GM19395 (cell line): ENCODE measurements at regions not wholly inside any gene's neighbourhood (a gene's known extent, or its start where the extent isn't known, plus 50 kb on each side); places are given as distances from the start of the nearest gene placed in this dataset.
"Not testable (repeated sequence)": the region's sequence is repeated elsewhere in the genome, so short reads cannot be mapped to it uniquely, and the experiment has no call there.

Source experiments
- ATAC-seq: cut with Tn5 transposase; IDR thresholded peaks from one replicate; pipeline ENCODE4 v1.9.1; 2021; ENCODE audit warnings: mild to moderate bottlenecking, moderate library complexity; ENCODE audit not compliant: unreplicated experiment

DNA sequence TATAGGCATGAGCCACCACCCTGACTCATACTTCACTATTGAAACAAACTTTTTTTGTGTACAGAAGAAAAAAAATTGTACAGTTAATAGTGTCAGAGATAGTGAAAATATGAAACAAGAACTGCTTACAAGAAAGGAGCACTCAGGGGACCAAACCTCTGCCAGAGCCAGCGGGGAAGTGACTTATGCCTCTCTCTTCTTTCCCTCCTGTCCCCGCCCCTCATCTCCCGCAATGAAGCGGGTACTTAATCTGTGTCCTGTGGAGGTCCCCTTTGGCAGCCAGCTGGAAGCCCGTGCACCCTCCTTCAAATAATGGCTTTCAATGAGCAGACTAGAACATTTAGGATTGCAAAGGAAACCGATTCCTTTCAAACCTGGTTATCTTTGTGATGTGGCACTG lies 51.5 kb downstream of the PPIAL4A start:
- not testable (repeated sequence) for ATAC-seq

DNA sequence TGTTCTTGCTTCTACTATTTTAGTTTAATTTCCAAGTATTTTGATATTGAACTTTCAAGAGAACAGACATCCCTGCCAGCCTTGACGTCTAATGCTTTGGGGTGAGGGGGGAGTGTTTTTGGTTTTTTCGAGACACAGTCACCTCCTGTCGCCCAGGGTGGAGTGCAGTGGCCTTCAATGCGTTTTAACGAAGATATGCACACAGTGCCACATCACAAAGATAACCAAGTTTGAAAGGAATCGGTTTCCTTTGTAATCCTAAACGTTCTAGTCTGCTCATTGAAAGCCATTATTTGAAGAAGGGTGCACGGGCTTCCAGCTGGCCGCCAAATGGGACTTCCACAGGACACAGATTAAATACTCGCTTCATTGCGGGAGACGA lies 52.3 kb downstream of the PPIAL4A start:
- peak; percentile 4 for ATAC-seq

DNA sequence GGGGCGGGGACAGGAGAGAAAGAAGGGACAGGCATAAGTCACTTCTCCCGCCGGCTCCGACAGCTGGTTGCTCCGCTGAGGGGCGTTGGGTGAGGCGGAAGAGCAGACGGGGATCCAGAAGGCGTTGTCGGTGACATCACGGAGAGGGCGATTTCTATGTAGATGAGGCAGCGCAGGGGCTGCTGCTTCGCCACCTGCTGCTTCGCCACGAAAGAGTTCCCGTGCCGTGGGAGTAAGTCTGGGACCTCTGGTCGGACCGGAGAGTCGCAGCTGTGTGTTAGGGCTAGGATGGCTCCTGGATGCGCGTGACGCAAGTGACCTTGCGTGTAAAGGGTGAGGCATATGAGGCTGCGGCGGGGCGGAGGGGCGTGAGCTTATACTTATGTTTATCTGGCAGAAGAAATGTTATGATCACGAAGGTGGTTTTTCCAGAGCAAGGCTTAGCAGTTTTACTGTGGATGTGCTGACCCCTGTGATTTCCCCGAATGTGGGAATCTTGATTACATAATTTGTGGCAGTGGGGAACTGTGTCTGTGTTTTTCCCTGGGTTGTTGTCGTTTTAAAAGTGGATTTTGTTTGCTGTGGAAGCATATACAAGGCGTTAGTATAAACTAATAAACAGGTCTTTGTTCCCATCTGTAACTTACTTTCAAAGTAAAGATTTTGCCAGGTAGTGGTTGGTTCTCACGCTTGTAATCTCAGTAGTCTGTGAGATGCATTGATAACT lies 52.8 kb downstream of the PPIAL4A start:
- ATAC-seq, result peak; percentile 83

DNA sequence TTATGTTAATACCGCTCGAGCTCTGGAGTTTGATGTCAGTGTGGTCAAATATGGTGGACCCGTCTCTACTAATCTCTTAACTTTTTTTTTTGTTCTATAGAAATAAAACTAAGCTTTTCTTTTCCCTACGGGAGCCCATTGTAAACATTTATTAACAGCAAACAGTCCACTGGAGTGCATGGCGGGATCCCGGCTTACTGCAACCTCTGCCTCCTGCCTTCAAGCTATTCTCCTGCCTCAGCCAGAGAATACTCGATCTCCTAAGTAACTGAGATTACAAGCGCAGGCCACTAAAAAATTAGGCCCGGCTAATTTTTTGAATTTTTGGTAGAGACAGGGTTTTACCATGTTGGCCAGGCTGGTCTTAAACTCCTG lies 53.4 kb downstream of the PPIAL4A start:
- not testable (repeated sequence) for ATAC-seq

DNA sequence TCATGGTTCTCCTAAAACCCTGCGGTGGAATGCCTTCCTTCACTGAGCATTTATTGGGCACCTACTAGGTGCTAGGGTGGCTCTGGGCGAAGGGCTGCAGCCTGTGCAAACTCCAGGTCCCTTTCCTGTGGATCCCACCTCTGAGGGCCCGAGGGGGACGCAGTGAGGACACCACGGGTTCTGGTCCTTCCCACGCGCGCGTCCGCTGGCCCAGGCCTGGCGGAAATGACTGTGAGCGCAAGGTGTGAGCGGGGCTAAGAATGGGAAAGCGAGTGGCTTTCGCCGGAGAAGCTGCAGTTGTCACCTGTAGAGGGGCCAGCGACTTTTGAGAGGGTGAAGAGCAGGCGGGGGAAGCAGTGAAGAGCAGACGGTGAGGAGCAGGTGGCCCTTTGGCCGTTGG lies 55.1 kb downstream of the PPIAL4A start:
- ATAC-seq, result not testable (repeated sequence)

DNA sequence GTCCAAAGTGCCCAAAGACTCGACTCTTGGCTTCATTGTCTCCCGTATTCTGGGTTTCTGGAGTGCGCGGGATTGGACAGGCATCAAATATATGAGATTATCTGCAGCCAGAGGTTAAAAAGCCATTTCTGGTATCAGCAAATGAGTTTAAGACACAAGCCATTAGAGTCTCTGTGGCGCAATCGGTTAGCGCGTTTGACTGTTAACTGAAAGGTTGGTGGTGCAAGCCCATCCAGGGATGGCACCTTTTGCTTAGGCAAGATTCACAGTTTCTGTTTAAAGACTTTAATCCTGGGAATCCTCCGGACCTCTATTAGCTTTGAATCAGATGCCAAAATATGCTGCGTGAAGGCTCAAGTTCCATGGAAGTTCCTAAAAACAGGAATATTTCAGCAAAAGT lies 55.6 kb downstream of the PPIAL4A start:
- ATAC-seq, result not testable (repeated sequence)

DNA sequence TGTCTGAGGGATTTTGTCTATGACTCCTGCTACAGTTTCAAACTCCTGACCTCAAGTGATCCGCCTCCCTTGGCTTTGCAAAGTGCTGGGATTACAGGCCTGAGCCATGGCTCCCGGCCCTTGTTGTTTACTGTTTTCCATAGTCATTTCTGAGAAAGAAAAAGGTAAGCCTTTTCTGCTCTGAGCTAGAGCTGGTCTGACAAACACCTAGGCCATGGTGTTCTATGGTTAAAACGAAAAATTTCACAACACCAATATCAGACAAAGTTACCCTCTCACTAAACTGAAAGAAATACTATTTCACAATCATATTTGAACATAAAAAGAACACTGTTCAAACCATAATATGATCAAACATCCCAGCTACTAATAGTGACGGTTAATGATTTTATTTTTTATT lies 57.5 kb downstream of the PPIAL4A start:
- not testable (repeated sequence) for ATAC-seq

DNA sequence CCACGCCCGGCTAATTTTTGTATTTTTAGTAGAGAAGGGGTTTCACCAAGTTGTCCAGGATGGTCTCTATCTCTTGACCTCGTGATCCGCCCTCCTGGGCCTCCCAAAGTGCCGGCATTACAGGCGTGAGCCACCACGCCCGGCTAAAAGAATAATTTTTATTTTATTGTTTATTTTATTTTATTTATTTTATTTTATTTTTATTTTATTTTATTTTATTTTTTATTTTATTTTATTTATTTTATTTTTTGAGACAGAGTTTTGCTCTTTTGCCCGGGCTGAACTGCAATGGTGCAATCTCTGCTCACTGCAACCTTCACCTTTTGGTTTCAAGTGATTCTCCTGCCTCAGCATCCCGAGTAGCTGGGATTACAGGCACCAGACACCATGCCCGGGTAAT lies 60.2 kb downstream of the PPIAL4A start:
- not testable (repeated sequence) for ATAC-seq

DNA sequence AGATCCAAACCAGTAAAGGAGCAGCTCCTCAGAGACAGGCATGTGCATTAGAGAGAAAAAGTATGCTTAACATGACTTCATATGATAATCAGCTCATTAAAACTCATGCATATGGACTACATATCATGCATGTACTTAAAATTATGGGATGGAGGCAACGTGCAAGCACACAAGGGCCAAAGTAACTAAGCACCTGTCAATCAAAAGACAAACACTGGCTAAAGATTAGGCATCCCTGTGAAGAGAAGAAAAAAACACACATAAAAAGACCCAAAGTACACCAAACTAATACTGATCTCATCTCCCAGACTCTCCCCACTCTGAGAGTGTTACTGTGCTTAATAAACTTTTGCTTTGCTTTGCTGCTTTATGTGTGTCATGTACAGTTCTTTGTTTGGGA lies 61.1 kb downstream of the PPIAL4A start:
- not testable (repeated sequence) for ATAC-seq

DNA sequence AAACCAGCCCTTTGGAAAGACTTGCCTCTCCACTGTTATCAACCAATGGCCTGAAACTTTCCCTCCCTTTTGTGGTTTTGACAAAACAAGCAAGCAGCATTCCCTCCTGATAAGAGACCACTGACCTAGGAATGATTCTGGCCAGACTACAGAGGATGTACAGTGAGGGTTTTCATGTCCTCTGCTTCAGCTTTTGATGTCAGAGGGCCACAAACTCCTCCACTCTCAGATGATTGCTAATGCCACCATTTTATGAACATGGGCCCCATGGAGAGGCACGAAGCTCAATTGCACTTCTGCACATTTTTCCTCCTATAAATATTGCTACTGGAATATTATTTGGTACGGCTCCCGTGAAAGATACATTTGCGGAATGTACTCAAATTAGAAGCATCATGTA lies 61.5 kb downstream of the PPIAL4A start:
- not testable (repeated sequence) for ATAC-seq

DNA sequence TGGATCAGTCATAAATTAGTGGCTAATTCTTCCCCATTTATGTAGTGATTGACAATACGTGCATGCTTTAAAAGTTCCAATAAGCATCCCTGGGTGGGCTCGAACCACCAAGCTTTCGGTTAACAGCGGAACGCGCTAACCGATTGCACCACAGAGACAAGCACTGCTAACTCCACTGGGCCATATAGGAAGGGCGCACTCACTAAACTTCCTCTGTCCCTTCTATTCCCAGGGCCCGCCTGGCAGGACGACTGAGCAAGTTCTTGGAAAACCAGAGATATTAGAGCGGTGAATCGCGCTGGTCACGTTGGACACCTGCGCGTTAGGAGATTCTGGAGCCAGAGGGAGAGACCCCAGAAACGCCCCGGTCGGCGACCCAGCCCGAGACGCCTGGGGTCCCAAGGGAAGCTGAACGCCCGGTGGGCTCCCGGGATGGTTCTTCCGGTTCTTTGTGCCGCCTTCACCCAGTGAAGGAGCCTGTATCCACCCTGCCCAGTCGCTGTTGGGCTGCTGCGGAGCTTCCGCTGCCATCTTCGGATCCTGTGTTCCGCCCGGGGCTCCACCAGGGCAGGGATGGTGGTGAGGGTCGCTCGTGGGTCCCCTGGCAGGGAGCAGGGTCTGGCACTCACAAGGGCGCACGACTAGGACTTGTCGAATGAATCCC lies 62.8 kb downstream of the PPIAL4A start:
- not testable (repeated sequence) for ATAC-seq

DNA sequence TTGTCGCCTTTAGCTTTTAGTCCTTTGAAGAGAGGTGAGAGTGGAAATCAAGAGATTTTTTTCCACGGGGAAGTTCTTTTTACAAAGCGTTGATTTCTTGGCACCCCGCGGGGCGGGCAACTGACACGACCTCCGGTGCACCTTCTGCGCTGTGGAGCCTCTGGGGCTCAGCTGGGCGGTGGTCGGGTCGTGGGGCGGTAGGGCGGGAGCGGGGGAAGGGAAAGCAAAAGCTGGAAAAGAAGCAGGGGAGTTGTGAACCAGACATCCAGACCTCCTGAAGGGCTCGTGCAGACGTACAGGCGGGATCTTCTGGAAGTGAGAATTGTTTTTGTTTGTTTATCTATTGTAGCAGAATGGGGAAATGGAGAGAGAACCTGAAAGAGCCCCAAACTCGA lies 63.3 kb downstream of the PPIAL4A start:
- ATAC-seq, result not testable (repeated sequence)

DNA sequence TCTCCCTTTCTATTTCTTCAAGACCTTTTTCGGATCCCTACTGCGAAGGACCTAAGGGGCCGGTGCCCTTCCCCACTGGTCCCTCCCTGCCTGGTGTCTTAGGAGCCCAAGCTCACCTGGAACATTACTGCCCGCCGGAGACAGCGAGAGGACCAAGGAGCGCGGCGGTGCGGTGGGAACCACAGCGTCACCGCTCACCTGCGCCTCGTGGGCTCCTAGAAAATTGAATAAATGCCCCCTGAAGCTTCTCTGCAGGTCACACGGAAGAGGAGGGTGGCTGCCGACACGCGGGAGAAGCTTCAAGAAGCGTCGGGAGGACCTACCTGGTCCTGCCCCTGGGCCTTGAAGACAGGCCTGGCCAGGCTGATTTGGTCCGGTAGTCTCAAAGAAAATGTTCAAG lies 65.2 kb downstream of the PPIAL4A start:
- no peak for ATAC-seq

DNA sequence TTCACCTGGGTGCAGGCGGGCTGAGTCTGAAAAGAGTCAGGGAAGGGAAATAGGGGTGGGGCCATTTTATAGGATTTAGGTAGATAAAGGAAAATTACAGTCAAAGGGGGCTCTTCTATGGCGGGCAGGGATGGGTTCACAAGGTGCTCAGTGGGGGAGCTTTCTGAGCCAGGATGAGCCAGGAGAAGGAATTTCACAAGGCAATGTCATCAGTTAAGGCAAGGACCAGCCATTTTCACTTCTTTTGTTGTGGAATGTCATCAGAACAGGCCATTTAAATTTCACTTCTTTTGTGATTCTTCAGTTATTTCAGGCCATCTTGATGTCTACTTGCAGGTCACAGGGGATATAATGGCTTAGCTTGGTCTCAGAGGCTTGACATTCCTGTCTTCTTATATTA lies 66.4 kb downstream of the PPIAL4A start:
- not testable (repeated sequence) for ATAC-seq

DNA sequence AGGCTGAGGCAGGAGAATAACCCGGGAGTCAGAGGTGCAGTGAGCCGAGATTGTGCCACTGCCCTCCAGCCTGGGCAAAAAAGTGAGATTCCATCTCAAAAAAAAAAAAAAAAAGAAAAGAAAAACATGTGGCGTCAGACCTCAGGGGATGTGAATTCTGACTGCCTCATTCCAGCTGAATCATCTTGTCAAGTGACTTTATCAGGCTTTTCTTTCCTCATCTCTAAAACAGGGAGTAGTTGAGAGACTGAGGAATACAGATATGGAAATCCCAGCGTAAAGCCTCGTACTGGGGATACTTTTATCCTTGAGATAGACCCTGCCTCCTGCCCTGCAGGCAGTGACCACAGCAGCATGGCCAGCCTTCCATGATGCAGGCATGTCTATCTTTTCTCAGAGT lies 76.4 kb downstream of the PPIAL4A start:
- not testable (repeated sequence) for ATAC-seq

DNA sequence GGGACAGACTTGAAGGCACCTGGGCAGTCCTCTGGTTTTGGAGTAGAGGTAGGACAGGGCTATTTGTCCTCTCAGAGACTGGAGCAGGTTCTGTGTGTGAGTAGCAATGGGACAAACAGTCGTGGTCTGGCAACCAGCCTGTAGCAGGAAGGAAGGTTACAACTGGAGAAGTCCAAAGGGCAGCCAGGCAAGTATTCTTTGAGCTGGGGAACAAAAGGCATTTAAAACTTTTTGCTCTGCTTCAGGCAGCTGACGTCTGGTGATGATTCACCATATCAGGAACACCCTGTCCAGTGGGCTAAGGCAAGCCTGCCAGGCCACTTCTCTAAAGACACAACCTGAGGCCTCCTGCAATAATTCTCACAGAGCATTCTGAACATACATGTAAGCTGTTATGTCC lies 83.3 kb downstream of the PPIAL4A start:
- ATAC-seq, result not testable (repeated sequence)

DNA sequence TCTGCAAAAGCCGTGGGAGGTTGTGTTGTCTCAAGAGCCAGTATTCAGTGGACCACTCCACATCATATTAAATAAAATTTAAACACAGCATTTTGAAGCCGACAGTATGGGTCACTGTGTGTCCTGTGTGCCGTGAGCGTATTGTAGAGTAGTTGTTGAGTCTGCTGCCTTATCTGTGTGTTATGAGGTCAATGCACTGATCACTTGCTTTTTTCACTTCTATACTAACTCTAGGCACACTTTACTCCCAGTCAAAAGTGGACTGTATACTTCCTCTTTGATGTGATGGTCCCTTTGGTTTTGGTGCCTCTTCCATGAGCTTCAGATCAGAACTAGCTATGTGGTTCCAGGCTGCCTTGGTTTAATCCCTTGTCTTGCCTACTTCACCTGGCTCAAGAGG lies 84.3 kb downstream of the PPIAL4A start:
- ATAC-seq, result not testable (repeated sequence)

DNA sequence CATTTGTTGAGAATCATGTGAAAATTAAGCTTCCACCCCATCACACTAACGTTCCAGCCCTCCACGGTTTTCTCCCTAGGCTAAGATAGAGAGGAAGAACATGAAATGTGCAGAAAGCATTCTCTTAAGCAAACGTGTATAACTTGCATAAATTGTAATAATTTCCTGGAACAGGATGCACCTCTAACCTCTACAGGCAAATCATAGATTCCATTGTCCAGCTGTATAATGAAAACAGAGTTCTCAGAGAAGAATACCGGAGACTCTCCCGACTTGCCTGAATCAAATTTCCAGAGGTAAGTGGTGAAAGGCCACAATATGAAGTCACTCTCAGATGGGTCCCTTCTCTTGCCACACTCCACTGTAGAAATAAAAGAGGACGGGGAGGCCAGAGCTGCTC lies 87.7 kb downstream of the PPIAL4A start:
- ATAC-seq, result not testable (repeated sequence)

DNA sequence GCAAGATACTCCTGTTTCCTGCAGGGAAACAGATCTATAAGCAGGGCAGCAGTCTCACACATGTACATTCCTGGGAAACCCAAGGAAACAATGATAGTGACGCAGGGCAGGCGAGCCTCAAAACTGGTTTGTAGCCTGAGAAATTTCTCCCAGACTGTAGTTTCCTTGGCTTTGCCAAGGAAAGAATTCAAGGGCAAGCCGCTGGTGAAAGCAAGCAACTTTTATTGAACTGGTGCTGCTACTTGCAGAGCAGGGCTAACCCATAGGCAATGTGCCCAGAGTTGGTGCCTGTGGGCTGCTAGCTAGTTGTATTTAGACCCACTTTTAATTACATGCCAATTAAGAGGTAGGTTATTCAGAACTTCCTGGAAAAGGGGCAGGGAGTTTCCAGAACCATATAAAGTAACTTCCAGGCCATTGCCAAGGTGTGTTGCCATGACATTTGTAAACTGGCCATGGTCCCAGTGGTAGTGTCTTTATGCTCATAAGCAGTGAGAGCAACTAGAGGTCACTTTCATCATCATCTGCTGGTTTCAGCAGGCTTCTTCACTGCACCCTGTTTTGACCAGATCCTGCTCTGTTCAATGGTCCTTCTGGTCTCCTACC lies 92.0 kb downstream of the PPIAL4A start:
- ATAC-seq, result not testable (repeated sequence)

DNA sequence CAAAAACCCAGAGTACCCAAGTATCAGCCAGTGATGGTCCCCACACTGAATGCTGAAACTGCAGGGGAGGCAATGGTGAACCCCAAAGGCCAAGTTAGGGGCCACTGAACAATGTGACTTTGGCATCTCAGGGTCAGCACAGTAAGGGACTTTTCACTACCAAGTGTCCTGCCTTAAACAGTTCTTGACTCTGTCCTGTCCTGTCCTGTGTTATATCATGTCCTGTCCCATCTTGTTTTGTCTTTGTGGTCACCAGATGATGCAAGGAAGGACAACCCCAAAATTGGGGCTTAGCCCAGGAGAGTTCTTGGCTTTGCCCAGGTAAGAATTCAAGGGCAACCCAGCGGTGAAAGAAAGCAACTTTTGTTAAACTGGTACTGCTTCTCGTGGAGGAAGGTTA lies 105.0 kb downstream of the PPIAL4A start:
- ATAC-seq, result not testable (repeated sequence)

DNA sequence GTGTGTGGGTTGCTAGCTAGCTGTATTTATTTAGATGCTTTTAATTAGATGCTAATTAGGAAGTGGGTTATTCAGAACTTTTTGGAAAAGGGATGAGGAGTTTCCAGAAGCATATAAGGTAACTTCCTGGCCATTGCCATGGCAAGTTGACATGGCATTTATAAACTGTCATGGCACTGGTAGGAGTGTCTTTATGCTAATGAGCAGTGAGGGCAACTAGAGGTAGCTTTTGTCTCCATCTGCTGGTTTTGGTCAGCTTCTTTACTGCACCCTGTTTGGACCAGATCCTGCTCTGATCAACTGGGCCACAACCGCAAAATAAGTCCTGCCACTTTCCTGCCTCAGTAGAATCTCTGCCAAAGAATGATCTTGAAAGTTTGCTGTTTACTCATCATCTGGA lies 105.5 kb downstream of the PPIAL4A start:
- not testable (repeated sequence) for ATAC-seq

DNA sequence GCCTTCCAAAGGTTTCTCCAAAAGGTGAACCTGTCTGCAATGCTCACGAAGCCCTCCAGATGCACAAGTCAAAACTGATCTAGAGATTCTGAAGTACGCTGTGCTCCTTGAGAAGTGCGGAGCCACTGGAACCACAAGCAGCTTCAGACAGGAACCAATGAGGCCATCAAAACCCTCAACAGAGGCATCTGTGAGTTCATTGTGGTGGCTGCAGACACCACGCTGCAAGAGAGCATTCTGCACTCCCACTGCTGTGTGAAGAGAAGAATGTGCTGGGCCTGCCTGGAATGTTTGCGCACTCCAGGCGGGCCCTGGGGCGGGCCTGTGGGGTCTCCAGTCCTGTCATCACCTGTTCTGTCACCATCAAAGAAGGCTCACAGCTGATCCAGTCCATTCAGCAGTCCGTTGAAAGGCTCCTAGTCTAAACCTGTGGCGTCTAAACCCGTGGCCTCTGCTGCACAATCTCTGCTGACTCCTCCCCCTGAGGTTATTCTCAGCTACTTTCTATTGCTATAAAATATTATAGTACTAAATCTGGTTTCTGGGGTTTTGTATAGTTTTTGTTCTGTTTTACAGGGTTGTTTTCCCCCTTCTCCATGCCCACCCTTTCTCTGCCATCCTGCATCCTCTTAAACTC lies 111.6 kb downstream of the PPIAL4A start:
- not testable (repeated sequence) for ATAC-seq
